HG03097 (cell line): ENCODE measurements at regions not wholly inside any gene's neighbourhood (a gene's known extent, or its start where the extent isn't known, plus 50 kb on each side); places are given as distances from the start of the nearest gene placed in this dataset.

Source experiments
- ATAC-seq: cut with Tn5 transposase; IDR thresholded peaks from one replicate; pipeline ENCODE4 v1.9.1; 2021; ENCODE audit not compliant: unreplicated experiment, low FRiP score

DNA sequence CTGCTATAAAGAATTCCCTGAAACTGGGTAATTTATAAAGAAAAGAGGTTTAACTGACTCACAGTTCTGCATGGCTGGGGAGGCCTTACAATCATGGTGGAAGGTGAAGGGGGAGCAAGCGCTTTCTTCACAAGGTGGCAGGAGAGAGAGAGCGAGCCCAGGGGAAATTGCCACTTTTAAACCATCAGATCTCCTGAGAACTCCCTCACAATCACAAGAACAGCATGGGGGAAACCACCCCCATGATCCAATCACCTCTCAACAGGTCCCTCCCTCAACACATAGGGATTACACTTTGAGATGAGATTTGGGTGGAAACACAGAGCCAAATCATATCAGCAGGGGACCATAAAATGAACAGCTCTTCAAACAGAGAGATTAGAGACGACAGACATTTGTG, 198.6 kb downstream of the MAGEB5 start:
- no peak for ATAC-seq

GRCh38 chrX:26411045-26411444, 195.1 kb downstream of the MAGEB5 start:
- ATAC-seq, result no peak

- ATAC-seq, result no peak
Measured at GRCh38 chrX:26409636-26410035, 193.7 kb downstream of the MAGEB5 start.

DNA sequence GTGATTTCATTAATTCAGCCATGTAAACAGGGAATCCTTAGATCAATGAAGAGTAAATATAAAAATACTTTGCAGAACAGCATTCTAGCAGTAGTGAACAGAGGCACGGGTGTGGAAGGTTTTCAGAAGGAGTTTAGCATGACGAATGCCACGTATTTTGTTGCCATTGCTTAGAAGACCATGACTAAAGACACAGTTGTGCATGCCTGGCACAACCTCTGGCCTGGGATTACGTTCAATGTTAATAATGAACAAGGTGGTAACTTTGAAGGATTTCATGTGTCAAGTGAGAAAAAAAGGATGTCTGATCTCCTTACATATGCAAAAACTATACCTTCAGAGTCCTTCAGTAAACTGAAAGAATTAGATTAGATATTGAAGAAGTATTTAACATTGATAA, 171.9 kb downstream of the MAGEB5 start:
- ATAC-seq, result no peak

GRCh38 chrX:26376037-26376708, 160.2 kb downstream of the MAGEB5 start:
- no peak for ATAC-seq

DNA sequence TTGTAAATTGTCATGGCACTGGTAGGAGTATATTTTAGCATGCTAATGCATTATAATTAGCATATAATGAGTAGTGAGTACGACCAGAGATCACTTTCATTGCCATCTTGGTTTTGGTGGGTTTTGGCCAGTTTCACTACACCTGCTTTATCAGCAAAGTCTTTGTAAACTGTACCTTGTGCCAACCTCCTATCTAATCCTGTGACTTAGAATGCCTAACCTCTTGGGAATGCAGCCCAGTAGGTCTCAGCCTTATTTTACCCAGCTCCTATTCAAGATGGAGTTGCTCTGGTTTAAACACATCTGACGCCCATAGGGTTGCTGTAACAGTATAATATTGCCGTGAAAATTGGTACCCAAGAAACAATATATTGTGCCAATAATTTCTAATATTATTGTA, 159.4 kb downstream of the MAGEB5 start:
- ATAC-seq, result no peak

DNA sequence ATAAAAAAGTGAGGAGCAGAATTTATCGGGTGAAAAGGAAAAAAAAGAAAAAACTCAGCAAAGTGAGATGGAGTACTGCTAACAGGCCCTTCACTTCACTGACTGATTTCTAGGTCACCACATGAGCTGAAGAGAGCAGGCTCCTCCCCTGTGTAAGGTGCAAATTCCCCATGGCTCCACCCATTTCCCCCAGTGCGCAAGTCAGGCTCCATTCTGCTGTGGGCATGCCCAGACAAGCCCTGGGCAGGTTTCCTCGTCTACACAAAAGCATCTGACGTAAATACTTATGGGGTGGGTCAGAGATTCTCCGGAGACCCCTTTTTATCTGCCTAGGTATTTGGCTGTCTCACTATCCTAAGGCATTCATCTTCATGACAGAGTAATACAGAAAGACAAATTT, 157.9 kb downstream of the MAGEB5 start:
- no peak for ATAC-seq

GRCh38 chrX:26352891-26353430, 137.0 kb downstream of the MAGEB5 start:
- no peak for ATAC-seq

DNA sequence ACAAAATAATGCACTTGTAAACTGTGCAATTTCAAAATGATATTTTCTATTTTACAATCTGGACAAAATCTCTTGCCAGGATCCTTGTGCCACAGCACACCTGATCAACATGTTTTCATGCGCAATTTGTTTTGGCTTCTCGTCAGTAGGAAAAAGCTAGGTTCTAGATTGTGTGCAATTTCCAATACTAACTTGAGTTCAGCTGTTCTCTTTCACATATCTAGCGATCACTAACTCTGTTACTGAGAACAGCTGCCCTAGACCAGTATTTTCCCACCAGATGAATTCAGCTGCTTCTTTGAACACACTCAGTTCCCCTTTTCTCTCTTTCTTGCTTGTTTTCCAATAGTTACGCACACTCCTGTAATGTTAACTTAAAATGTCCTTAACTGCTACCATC, 131.2 kb downstream of the MAGEB5 start:
- no peak for ATAC-seq

- ATAC-seq, result no peak
Measured at GRCh38 chrX:26334232-26334631, 118.3 kb downstream of the MAGEB5 start.

GRCh38 chrX:26328608-26329319, 112.8 kb downstream of the MAGEB5 start:
- ATAC-seq, result no peak

GRCh38 chrX:26309262-26309661, 93.3 kb downstream of the MAGEB5 start:
- no peak for ATAC-seq

DNA sequence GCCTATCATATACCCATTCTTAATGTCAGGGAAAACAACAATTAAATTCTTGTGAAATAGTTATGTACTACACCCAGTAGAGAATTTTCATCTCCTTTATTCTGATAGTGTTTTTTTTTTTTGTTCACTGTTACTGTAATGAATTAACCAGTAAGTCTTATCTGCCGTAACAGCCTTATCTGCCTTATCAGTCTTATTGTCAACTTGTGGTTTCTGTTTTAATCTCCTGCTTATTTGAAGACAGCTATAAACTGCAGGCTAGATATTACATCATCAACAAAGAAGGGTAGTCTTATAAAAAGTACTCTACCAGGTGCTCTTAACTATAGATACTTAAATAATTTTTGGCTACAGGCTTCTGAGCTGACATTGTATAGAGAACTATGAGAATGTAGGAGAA, 79.5 kb downstream of the MAGEB5 start:
- ATAC-seq, result no peak

- no peak for ATAC-seq
Measured at GRCh38 chrX:26286836-26287235, 70.9 kb downstream of the MAGEB5 start.
